Activated CD4-positive, alpha-beta T cell treated with anti-CD3 and anti-CD28 coated beads, Interleukin-2, amount 50 U/mL, for 16 hours (primary cell): ENCODE measurements at regions not wholly inside any gene's neighbourhood (a gene's known extent, or its start where the extent isn't known, plus 50 kb on each side); places are given as distances from the start of the nearest gene placed in this dataset.
A peak's percentile ranks its signal among the peaks of the same experiment; 100 is the strongest.
"Not testable (repeated sequence)": the region's sequence is repeated elsewhere in the genome, so short reads cannot be mapped to it uniquely, and the experiment has no call there.

Experiments used
- DNase-seq: peaks from one replicate; pipeline ENCODE4 v3.0.0-alpha.2; 2020

DNA sequence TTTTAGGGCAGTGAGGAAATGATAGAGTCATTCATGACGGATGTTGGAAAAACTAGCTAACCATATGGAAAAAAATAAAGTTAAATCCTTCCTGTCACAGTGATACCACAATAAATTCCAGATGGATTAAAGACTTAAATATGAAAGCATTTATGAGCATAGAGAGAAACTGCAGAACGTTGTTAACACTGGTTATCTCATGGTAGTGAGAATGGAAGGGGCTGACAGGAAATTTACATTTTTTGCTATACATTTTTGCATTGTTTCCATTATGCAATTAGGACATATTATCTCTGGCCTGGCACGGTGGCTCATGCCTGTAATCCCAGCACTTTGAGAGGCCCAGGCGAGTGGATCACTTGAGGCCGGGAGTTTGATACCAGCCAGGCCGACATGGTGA, 130.5 kb upstream of the VOPP1 start:
- DNase-seq, result not testable (repeated sequence)

DNA sequence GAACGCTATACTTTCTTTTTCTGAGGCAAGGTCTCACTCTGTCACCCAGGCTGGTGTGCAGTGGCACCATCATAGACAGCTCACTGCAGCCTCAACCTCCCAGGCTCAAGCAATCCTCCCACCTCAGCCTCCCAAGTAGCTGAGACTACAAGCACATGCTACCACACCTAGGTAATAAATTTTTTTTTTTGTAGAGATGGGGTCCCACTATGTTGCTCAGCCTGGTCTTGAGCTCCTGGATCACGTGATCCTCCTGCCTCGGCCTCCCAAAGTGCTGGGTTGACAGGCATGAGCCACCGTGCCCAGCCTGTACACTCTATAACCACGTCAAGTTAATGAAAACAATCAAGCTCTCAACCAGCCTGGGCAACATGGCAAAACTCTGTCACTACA, 127.1 kb upstream of the VOPP1 start:
- DNase-seq, result not testable (repeated sequence)

DNA sequence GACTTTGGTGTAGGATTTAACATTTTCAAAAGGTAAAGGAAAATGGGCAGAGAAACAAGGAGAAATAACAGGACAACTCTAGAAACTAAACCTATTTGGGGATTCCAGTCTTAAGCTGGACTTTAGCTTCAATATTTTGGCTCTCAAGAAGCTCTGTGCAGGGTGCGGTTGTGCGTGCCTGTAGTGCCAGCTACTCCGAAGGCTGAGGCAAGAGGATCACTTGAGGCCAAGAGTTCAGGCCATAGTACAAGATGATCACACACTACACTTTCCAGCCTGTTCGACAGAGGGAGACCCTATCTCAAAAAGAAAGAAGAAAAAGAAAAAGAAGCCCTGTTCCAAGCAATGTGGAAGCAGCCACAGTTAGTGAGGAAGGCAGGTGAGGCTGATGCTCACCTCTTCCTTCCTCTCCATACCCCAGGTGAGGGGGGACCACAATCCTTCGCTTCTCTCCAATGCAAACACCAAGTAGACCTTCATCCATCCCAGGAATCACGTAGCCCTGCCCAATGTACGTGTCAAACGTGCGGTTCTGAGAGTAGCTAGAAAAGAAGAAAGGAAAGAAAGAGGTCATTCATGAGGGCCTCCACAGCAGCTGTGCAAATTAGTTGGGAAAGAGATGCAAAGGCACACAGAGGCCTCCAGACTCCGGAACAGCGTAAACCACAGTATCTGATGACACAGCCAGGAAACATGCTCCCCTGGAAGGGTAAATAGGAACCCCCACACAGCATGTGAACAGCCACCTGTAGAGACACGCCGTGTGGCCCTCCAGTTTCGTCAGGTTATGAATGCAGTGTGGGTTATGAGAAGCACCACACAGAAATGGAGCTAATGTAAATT, 126.5 kb upstream of the VOPP1 start:
- DNase-seq, result peak; percentile 5

DNA sequence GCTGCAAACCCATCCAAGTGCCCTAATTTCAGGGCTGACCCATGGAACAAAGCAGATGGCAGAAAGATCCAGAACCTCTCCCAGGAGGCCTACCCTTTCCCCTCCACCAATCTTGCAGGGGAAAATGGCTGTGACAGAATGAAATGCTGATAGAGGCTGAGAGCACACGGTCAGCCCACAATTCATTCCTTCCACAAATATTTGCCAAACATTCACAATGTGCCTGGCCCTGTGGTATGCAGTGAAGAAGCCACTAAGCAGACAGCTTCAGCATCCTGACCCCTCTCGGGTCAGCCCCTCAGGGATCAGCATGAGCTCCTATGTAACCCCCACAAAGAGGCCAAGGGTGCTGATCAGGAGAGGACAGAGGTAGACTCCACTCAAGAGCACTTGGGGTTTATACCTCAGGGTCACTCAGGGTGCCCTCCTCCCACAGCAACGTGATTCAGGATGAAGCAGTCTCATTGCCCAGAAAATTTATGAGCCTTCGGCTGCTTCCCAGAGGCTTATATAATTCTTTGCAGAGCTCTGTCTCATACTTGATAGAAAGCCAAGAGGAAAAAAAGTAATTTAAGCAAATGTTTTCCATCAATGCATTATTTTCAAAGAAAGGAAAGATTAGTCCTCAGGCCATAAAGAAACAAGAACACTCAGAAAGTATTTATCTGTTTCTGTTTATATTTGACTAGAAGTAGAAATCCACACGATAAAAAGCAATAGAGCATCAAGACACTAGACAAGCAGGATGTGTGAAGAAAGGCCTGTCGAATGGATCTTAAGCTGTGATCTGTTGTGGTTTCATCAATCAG, 123.8 kb upstream of the VOPP1 start:
- DNase-seq, result not testable (repeated sequence)

DNA sequence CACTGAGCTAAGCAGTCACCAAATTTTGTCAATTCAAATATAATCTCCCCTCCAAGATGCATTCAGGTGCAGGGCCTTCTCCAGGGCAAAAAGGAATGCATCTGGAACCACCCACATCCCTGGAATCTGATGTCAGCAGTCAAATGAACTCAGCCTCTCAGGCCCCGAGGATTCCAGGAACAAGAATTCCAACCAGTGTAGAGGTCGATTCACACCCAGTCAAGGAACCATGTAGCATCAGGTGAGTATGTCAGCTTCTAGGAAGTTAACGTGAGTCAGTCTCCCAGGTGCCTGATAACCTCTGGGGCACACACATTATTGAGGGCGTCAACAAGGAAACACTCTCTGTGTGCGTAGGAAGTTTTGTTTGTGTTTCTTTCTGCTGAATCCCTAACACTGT, 122.2 kb upstream of the VOPP1 start:
- not testable (repeated sequence) for DNase-seq

DNA sequence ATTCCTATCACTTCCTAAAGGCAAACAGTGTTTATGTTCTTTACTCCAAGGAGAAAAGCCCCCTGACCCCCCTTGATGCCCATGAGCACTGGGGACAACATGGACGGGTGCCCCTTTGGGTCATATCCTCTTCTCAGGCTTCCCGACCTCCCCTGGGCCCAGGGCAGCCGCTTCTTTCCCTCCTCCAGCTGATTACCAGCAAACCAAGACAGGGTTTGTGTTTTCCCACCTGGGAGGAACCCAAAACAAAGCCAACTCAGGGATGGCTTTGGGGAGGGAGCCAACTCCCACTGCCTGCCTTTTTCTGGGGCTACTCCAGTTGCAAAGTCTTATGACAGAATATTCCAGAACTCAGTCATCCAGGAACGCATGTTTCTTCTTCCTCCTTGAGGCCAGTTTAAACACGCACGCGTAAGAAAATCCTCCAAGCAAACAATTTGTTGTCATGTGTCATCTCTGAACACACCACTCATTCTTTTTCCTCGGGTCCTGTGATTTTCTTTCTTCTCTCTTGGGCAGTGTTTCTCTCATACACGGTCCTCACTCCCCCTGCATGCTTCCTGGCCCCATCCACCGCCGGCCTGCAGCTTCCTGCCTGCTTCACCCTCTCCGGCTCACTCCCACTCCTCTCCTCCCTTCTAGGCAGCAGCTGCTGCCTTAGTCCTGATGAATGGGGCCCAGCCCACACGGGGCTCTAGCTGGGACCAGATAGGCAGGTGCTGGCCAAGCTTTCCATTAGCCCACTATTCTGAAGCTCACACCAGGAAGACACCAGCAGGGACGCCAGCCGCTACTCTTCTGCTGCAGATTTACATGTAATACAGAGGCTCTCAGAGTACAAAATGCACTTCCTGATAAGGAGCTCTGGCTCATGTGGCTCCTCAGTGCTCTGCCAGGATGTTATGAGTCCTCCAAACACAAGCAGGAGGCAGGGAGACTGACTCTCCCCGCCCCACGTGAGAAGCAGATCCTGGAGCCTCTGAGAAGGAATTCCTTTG, 116.7 kb upstream of the VOPP1 start:
- DNase-seq, result not testable (repeated sequence)

DNA sequence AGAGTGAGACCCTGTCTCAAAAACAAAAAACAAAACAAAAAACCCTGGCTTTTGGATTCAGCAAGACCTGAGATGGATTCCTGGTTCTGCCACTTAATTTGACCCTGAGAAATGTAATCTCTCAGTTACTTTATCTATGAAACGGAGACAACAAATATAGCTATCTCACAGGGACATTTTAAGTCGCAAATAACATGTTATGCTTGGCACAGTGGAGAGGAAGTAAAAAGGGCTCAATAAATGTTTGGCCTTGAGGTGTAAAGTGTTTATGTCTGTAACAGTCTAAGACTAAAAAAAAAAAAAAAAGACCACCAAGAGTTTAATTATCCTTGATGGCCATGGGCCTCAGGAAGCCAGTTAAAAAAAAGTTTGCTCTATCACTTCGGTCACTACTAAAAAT, 116.0 kb upstream of the VOPP1 start:
- DNase-seq, result not testable (repeated sequence)

DNA sequence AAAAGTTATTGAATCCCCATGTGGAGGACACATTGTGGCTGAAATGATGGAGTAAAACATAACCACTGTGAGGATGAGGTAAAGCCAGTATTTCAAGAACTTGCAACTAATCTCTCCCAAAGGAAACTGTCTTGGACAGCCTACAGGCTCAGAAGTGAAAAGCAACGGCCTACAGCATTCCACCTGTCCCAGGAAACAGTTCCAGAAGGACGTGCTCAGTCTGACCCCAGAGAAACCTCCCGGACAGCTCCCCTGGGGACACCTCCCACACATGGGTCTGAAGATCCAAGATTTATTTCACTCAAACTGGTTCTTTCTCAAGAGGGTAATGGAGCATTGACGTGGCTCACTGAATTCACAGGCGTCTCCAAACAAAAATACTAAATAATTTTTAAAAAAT, 115.0 kb upstream of the VOPP1 start:
- not testable (repeated sequence) for DNase-seq

DNA sequence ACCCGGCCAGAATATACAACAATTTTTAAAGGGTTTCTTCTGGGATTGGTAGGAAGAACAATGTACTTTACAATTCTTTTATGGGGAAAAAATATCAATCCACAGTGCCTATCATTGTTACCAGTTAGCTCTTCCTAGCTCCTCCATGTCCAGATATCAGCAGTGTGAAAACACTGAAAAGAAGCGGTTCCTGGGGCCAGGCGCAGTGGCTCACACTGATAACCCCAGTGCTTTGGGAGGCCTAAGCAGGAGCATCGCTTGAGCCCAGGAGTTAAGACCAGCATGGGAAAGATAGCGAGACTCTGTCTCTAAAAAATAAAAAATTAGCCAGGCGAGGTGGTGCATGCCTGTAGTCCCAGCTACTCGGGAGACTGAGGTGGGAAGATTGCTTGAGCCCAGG, 114.5 kb upstream of the VOPP1 start:
- DNase-seq, result not testable (repeated sequence)

DNA sequence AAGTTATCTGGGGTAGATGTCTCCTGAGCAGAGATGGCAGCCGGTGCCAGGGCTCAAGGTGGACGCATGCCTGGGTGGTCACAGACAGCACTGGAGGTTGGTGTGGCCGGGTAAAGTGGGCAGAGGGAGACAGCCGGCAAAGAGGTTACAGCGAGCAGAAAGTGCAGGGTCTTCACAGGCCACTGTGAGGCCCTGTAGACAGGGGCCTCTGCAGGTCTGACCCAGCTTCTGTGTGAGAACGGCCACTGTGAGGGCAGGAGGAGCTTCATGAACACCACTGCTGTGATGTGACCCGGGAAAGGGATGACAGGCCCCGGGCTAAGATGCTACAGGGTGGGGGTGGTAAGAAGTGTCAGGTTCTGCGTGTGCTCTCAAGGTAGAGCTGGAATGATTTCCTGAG, 111.2 kb upstream of the VOPP1 start:
- DNase-seq, result not testable (repeated sequence)

DNA sequence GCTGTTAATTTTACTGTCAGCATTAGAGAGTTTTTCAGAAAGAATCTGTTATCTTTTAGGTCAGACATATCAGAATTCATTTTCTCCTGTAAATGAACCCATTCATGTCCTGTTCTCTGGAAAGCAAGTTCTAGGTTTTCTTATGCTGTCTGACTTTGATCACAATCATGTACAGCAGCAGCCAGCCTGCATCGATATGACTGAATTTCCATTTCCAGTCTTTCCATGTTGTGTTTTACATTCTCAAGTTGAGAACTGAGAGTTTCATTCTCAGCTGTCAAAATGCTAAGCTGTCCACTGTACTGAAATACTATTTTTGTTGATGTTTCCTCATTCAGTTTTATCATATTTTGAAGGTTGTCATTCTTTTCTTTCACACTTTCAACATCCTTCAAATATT, 103.3 kb upstream of the VOPP1 start:
- peak; percentile 14 for DNase-seq

DNA sequence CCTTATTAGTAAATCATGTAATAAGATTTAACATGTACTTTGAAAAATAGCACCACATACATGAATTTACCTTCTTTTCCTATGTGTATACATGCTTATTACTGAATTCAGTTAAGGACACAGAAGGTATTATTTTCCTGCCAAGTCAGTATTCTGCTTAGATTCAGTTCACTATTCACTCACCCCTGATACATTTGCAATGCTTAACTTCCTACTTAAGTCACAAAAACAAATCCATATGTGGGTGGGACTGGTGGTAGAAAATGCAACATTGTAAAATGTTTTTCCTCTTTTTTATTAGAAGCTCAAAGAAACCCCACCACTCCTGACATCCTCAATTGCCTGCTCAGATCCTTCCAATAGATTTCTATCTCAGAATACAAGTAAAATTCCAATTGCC, 101.2 kb upstream of the VOPP1 start:
- not testable (repeated sequence) for DNase-seq

DNA sequence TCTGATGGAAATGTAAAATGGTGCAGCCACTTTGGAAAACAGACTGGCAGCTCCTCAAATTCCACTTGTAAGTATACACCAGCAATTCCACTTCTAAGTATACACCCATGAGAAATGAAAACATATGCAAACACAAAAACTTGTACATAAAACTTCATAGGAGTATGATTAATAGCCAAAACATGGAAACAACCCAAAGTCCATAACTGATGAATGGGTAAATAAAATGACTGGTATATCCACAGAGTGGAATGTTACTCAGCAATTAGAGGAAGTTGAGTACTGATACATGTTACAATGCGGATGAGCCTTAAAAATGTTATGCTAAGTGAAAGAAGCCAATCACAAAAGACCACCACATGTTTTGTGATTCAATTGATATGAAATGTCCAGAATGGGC, 99.8 kb upstream of the VOPP1 start:
- not testable (repeated sequence) for DNase-seq

DNA sequence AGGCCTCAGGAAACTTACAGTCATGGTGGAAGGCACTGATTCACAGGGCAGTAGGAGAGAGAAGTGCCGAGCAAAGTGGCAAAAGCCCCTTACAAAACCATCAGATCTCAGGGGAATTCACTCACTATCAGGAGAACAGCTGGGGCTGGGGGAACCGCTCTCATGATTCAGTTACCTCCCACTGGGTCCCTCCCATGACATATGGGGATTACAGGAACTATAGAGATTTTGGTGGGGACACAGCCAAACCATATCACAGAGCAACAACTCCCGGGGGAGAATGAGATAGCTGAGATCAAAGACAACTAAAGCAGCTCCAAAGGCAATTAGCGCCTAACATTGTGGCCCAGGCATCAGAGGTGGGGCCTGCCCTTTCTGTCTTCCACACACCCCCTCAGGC, 85.4 kb upstream of the VOPP1 start:
- DNase-seq, result no peak

DNA sequence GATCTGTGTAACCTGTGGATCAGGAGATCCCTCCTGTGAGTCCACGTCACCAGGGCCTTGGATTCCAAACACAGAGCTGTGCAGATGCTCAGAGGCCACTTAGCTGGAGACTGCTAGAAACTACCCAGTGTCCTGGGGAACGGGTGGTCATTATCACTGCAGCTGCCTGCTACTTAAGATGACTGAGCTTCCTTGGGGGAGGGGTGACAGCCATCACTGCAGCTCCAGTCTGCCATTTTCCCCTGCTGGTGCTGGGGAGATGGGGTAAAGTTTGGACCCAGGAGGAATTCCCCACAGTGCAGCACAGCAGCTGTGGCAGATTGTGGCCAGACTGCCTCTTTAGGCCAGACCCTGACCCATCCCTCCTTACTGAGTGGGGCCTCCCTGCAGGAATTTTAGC, 78.8 kb upstream of the VOPP1 start:
- DNase-seq, result no peak

DNA sequence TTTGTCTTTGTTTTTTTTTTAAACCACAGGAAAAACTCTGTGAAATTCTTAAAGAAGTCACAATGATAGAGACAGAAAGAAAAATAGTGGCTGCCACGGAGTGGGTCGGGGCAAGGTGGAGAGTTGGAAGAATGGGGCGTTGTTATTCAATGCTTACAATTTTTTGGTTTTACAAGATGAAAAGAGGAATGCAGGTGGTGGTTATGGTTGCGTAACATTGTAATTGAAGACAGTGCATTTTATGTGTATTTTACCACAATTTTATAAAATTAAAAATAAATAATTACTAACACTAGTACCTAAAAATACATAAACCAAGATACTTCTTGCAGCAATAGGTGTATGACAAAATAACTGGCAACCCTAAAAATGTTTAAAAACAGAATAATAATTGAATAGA, 76.9 kb upstream of the VOPP1 start:
- no peak for DNase-seq

DNA sequence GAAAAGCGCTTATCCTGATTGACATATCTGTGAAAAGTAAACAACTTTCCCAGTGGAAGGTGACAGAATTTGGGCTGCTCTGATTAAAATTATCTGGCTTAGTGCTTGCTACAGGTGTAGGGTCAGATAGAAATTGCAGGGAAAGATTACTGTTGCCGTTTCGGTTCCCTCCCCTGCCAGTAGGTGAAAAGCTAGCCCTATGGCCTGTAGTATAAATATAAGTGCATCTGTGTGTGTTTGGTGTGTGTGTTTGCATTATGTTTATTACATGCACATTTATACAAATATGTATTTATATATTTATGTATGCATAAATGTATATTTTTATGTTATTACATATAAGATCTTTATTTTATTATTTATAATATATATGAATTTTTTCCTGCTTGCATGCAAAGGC, 72.3 kb upstream of the VOPP1 start:
- no peak for DNase-seq

DNA sequence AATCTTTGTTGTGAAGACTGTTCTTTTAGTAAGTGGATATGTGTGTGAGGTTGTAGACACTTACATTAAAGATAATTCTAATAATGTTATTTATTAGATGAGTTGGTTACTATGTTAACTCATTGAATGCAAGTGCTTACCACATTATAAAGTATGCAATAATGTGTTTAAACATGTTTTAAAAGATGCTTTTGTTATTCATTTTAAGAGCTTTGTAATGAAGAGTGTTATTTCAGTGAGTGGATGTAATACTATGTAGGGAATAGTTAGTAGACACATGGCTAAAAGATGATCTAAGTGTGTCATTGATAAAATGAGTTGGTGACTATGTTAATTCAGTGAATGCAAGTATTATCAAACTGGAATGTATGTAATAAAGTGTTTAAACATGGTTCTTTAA, 70.0 kb upstream of the VOPP1 start:
- no peak for DNase-seq

DNA sequence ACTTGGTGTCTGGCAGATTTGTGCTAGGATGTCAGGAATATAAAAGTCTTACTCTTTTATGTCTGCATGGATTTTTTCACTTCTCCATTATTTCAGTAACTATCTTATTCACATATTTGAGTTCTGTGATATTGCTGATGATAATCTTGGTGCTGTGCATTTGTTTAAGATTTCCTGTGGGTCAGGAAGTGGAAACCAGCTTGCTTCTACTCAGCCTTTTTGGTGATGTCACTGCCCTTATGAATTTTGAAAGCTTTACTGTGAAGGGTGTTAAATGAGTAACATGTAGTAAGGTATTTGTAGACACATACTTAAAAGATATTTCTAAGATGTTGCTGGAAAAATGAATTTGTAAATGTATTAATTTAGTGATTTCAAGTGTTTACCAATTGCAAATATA, 69.5 kb upstream of the VOPP1 start:
- DNase-seq, result peak; percentile 68

DNA sequence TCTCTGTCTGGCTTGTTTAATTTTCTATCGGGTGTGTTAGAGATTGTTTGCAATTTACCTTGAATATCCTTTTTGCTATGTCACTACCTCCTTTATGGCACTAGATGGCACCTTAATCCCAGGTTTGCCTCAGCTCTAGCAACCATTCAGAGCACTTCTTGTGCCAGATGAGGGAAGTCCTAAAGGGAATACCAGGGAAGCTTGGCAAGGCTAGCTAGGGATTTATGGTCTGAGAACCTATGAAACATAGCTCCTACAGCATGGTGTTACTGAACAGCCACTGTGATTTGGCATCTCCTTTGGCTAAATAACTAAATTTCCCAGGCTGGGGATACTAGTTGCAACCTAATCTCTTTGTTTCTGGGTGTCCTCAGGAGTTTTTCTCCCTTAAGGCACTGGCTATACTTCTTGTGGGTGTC, 69.0 kb upstream of the VOPP1 start:
- DNase-seq, result peak; percentile 66

DNA sequence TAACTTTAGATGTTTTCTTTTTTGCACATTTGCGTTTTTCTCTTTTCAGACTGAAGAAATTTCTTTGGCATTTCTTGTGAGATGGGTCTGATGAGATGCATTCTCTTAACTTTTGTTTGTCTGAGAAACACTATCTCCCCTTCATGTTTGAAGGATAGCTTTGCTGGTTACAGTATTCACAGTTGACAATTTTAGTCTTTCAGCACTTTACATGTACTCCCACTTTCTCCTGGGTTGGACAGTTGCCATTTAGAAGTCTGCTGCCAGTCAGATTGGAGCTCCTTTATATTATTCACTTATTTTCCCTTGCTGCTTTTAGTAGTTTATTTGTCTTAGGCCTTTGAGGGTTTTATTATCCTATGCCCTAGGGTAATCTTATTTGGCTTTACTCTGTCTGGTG, 67.3 kb upstream of the VOPP1 start:
- no peak for DNase-seq

DNA sequence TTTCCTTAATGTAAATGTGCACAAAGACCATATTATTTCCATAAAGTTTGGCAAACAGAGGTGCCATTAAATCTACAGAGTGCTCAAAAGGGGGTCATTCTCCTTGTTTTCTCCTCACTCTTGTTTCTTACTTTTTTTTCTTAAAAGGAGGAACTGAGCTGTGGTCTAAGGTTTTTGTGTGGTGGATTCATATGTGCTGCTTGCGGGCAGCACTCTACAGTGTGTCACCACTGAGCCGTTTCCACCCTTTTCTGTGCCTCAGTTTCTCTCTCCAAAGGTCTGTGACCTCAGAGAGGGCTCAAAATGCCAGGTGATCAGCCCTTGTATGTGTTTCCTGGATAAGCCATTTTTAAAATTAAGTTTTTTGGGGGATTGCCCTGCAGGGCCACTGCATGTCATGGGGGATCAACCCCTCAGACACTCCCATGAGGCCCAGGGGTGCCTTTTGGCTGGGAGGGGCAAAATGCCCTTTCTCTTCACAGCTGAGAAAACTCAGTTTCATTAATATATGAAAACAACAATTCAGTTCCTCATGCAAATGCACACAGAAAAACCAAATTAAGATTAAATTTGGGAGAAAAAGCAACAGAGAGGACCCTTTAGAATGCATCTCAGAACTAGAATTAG, 56.9 kb upstream of the VOPP1 start:
- DNase-seq, result no peak
